Heart left ventricle (tissue), 16 donors: ENCODE measurements at regions not wholly inside any gene's neighbourhood (a gene's known extent, or its start where the extent isn't known, plus 50 kb on each side); places are given as distances from the start of the nearest gene placed in this dataset.

Source experiments
- ATAC-seq, 4 donors: fragments of 200-7000 bp; cut with Tn5 transposase; one replicate each; pipeline ENCODE4 v1.9.1; 2020 to 2022; ENCODE audit warnings: moderate library complexity in 4 of 4, mild to moderate bottlenecking in 3 of 4, moderate number of reproducible peaks in 1 of 4
- DNase-seq, 5 donors: peaks; one replicate each; pipeline ENCODE4 v3.0.0-alpha.2; 2020
- H3K27ac ChIP-seq, 12 donors: fragments of 200-600 bp; sonication (generic) in 4 of 12; one replicate each; pipeline versions ENCODE4 v1.5.0 to v1.8.0; 2016 to 2022; ENCODE audit warnings: mild to moderate bottlenecking in 2 of 12
- H3K27me3 ChIP-seq, 9 donors: fragments of 200-600 bp; sonication (generic) in 2 of 9; one replicate each; pipeline versions ENCODE4 v1.5.1 to v1.8.0; 2016 to 2022; ENCODE audit warnings: mild to moderate bottlenecking in 3 of 9
- H3K36me3 ChIP-seq, 9 donors: fragments of 200-600 bp; sonication (generic) in 2 of 9; one replicate each; pipeline versions ENCODE4 v1.5.0 to v1.8.0; 2018 to 2022; ENCODE audit warnings: mild to moderate bottlenecking in 2 of 9
- H3K4me1 ChIP-seq, 12 donors: fragments of 200-600 bp; sonication (generic) in 4 of 12; one replicate each; pipeline versions ENCODE4 v1.5.0 to v1.8.0; 2016 to 2022; ENCODE audit warnings: mild to moderate bottlenecking in 3 of 12
- H3K4me3 ChIP-seq, 12 donors: fragments of 200-600 bp; sonication (generic) in 4 of 12; one replicate each; pipeline versions ENCODE4 v1.5.0 to v1.8.0; 2017 to 2022; ENCODE audit warnings: mild to moderate bottlenecking in 9 of 12, moderate library complexity in 4 of 12
- H3K9me3 ChIP-seq, 12 donors: fragments of 200-600 bp; sonication (generic) in 4 of 12; one replicate each; pipeline versions ENCODE4 v1.5.0 to v1.8.0; 2016 to 2022; ENCODE audit warnings: mild to moderate bottlenecking in 1 of 12
- CTCF ChIP-seq, 12 donors: fragments of 200-600 bp; sonication (generic) in 4 of 12; IDR thresholded peaks; one replicate each; pipeline versions ENCODE4 v1.5.0 to v1.8.0; 2018 to 2022; ENCODE audit warnings: antibody characterized with exemption in 12 of 12, mild to moderate bottlenecking in 5 of 12
- POLR2A ChIP-seq, 2 donors: fragments of 450-650 bp; IDR thresholded peaks; one replicate each; pipeline ENCODE4 v1.6.1; 2017; ENCODE audit warnings: antibody characterized with exemption in 2 of 2, mild to moderate bottlenecking in 2 of 2, moderate library complexity in 2 of 2
- WGBS, 4 donors: extraction: QIAGEN DNeasy Blood & Tissue Kit in 2 of 4; methylation state at CpG; one replicate each; pipeline versions ENCODE4 v1.1.5 to v1.1.7; 2013 to 2018; 5-methylcytosine and 5-hydroxymethylcytosine counted together
- intact Hi-C, 10 donors: fragments of 100-400 bp; cut with DNase I; formaldehyde crosslinking; loops; one replicate each; pipeline versions ENCODE4 v1.11.1 to v1.14.2; 2022
- donor health status: ischemic (EF 13 %, LVEDD 7.1; RV severe dilation, severe dysfunction).
- donor health status: healthy with polysubstance abuse.
- donor health status: DM: no; HTN: yes; CAD: no.
- donor health status: DM: no; HTN: no; CAD: no.
- donor health status: ischemic (EF 25% LVEDD 6.9; RV normal size, moderate dysfunction).
- donor health status: ischemic (EF 25% LVEDD 5.7; RV mildly dilated, moderate dysfunction).
- donor health status: healthy.
- donor health status: DM: yes; HTN: yes; CAD: no.
- donor health status: ischemic (EF 35%, LVEDD 5.7; RV mildly dilated, moderate dysfunction).
- donor health status: nonischemic (EF 11% LVEDD 7.7; RV severe dilation, severe dysfunction).
- donor health status: DM: yes; HTN: yes; CAD: no.
- donor health status: PGD.
- donor health status: ischemic (EF 29% LVEDD 5.4; RV normal size, mild dysfunction).
- donor health status: nonischemic (EF 23%, LVEDD 6.1; RV moderate dilation, normal function).

- H3K9me3 ChIP-seq: peaks cover 0 to 3% (median 0%) of the 10 kb centered on the region in 12 donors
- DNase-seq (no peak), ATAC-seq (no peak)
- no peak overlapping the region for H3K4me3 ChIP-seq
- intact Hi-C loops: no loop called here
- H3K4me1 ChIP-seq: no peaks in the 10 kb centered on the region
- no peaks in the 10 kb centered on the region for H3K27me3 ChIP-seq
- H3K27ac ChIP-seq: no peak overlapping the region
- 87 to 89% (median 88%) methylated on average over 6 of the region's 6 CpGs for WGBS, 4 donors
- H3K36me3 ChIP-seq: no peaks in the 10 kb centered on the region
- no peak for TF ChIP-seq POLR2A (IDR thresholded peaks at IDR 0.05)
- no peak for TF ChIP-seq CTCF (IDR thresholded peaks at IDR 0.05)
Measured at GRCh38 chr7:54397836-54398612, 144.2 kb upstream of the VSTM2A start.

- TF ChIP-seq POLR2A (IDR thresholded peaks at IDR 0.05): no peak
- DNase-seq (no peak), ATAC-seq (no peak)
- intact Hi-C loops: no loop called here
- Histone ChIP-seq H3K36me3 (no peaks in the 10 kb centered on the region), H3K27ac (no peak overlapping the region), H3K9me3 (peaks cover 0 to 3% (median 0%) of the 10 kb centered on the region in 12 donors), H3K27me3 (no peaks in the 10 kb centered on the region), H3K4me1 (no peaks in the 10 kb centered on the region), H3K4me3 (no peak overlapping the region)
- WGBS, 4 donors: 80 to 83% (median 82%) methylated on average over 5 of the region's 5 CpGs
Measured at GRCh38 chr7:54398863-54399262, 143.3 kb upstream of the VSTM2A start.

- no peaks in the 10 kb centered on the region for H3K4me1 ChIP-seq
Measured at GRCh38 chr7:54409917-54410316, 132.3 kb upstream of the VSTM2A start.

GRCh38 chr7:54416678-54417077 is 125.5 kb upstream of the VSTM2A start:
- ATAC-seq (no peak), DNase-seq (no peak)
- H3K27ac ChIP-seq: no peak overlapping the region
- H3K9me3 ChIP-seq: peaks cover 0 to 34% (median 9%) of the 10 kb centered on the region in 12 donors
- intact Hi-C loops: loop anchor here in 1 of 10 donors (10.0 kb wide), 1 partner anchor 62 kb away; no protein-coding TSS in a partner anchor
- 49 to 53% (median 50%) methylated on average over 3 of the region's 3 CpGs for WGBS, 4 donors
- TF ChIP-seq POLR2A (IDR thresholded peaks at IDR 0.05) (no peak), CTCF (IDR thresholded peaks at IDR 0.05) (no peak)
- no peak overlapping the region for H3K4me3 ChIP-seq
- H3K36me3 ChIP-seq: no peaks in the 10 kb centered on the region
- H3K4me1 ChIP-seq: no peaks in the 10 kb centered on the region
- H3K27me3 ChIP-seq: no peaks in the 10 kb centered on the region

More at GRCh38 chr7:54409917-54410316, 132.3 kb upstream of the VSTM2A start:
- no peak overlapping the region for H3K27ac ChIP-seq
- ATAC-seq (no peak), DNase-seq (no peak)
- peaks cover 0 to 53% (median 12%) of the 10 kb centered on the region in 12 donors for H3K9me3 ChIP-seq
- no peaks in the 10 kb centered on the region for H3K27me3 ChIP-seq
- intact Hi-C loops: loop anchor here in 1 of 10 donors (10.0 kb wide), 1 partner anchor 55 kb away; no protein-coding TSS in a partner anchor
- H3K36me3 ChIP-seq: no peaks in the 10 kb centered on the region
- WGBS, 4 donors: 61 to 79% (median 71%) methylated on average over 3 of the region's 3 CpGs
- TF ChIP-seq CTCF (IDR thresholded peaks at IDR 0.05): no peak
- TF ChIP-seq POLR2A (IDR thresholded peaks at IDR 0.05): no peak
- no peak overlapping the region for H3K4me3 ChIP-seq
